ENCODE measurements at regions not wholly inside any gene's neighbourhood (a gene's known extent, or its start where the extent isn't known, plus 50 kb on each side); places are given as distances from the start of the nearest gene placed in this dataset.

DNA sequence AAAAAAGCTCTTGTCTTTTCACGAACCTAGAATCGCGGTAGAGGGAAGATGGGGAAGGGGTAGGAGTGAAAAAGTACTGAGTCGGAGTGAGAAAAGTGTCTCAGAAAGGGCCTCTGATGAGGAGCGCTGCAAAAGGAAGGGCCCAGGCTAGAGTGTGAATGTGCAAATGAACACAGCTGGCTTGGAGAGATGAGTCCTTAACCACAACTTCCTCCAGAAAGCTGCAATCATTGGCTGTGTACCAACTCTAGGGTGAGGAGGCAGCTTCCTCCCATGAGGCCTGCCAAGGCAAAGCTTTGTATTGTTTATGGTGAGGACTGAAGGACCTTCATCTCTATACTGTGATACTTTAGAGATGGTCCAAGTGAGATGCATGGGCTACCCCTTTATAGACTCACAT is 566.9 kb upstream of the ANO5 start:
- Mint-ChIP-seq H3K36me3 (ENCODE audit: low read depth) (no peaks in the 10 kb centered on the region), H3K9me3 (peaks cover 5% of the 10 kb centered on the region), H3K27me3 (no peaks in the 10 kb centered on the region), H3K4me3 (no peak overlapping the region), H3K4me1 (ENCODE audit: low read depth) (no peaks in the 10 kb centered on the region), H3K27ac (no peak overlapping the region)
- no peak for DNase-seq

DNA sequence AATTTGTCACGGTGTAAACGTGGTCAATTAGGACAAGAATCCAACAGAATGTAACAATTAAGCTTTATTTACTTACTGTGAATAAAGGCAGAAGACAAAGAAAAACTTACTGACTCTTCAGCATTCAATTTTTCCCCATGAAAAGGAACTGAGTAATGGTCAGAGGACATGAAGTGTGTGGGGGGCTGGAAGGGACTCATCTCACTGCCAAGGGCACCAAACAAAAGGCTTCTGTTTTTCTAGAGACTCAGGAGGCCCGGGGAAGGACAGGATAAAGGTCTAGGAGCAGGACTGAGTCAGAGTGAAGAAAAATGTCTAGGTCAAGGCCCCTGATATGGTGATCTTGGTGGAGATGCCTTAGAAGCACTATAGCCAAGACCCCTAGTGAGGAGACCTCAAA is 564.2 kb upstream of the ANO5 start:
- no peaks in the 10 kb centered on the region for H3K4me1 Mint-ChIP-seq (ENCODE audit: low read depth)

DNA sequence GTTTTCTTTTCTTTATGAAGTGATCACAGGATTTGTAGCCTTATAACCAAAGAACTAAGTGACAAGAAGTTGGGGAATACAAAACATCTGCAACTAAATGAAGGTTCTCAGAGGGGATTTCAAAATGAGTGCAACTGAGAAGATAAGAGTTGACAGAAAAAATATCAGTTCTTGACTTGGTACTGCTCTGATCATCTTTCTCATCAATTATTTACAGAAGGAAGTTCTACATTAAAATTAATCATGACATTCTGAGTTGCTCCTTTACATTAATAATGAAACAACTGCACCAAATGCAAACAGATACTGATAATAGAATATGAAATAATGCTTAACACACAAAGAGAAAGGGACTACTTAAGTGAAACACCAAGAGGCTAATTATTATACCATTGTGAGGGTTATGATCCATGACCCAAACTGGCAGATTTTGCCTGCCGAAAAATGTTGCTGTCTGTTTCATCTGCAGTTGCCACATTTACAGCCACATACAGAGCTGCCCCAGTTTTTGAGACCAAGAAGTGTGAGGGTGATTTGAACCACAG is 561.9 kb upstream of the ANO5 start:
- no peak for DNase-seq
- no peak overlapping the region for H3K27ac Mint-ChIP-seq
- no peaks in the 10 kb centered on the region for H3K27me3 Mint-ChIP-seq
- H3K4me3 Mint-ChIP-seq, result no peak overlapping the region
- no peaks in the 10 kb centered on the region for H3K4me1 Mint-ChIP-seq (ENCODE audit: low read depth)
- no peaks in the 10 kb centered on the region for H3K36me3 Mint-ChIP-seq (ENCODE audit: low read depth)
- no peaks in the 10 kb centered on the region for H3K9me3 Mint-ChIP-seq

More for the DNA sequence above, 564.2 kb upstream of the ANO5 start:
- Mint-ChIP-seq H3K4me3 (no peak overlapping the region), H3K27ac (no peak overlapping the region), H3K27me3 (no peaks in the 10 kb centered on the region), H3K9me3 (peaks cover 3% of the 10 kb centered on the region), H3K36me3 (ENCODE audit: low read depth) (no peaks in the 10 kb centered on the region)
- no peak for DNase-seq

DNA sequence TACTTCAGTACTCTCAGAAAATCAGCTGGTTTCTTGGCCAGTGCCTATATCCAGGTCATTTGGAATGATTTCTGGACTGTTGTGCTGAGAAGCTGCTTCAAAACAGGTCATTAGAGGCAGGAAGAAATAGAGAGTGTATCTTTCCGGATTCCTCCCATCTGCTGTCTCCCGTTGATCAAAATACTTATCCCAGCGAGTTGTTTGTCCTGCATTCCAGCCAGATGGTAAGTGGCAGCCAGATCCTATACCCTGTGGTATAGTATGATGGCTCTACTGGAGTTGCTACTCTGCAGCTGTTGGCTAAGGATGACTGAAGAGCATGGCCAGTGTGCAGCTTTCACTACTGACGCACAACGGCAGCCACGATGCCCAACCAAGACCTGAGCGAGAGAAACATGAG is 560.9 kb upstream of the ANO5 start:
- no peak overlapping the region for H3K27ac Mint-ChIP-seq

DNA sequence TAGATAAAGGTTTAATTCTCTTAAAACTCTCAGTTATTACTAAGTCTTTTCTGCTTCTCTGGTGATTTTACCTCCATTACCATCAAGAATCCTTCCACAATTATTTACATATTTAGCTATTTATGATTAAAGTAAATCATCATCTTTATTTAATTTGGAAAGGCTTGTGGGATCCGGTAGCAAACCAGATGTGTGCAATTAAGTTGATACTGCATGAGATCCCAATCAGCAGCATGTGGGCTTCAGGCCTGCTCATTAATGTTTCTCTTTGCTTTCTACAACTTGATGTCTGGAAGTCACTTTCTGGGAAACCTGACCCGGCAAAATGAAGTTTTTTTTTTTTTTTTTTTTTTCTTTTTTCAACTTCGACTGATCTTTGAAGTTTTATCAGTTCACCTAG is 558.4 kb upstream of the ANO5 start:
- no peak overlapping the region for H3K27ac Mint-ChIP-seq
- no peaks in the 10 kb centered on the region for H3K9me3 Mint-ChIP-seq
- no peaks in the 10 kb centered on the region for H3K4me1 Mint-ChIP-seq (ENCODE audit: low read depth)
- no peaks in the 10 kb centered on the region for H3K36me3 Mint-ChIP-seq (ENCODE audit: low read depth)
- no peak overlapping the region for H3K4me3 Mint-ChIP-seq
- DNase-seq, result no peak
- no peaks in the 10 kb centered on the region for H3K27me3 Mint-ChIP-seq

More for the DNA sequence above, 560.9 kb upstream of the ANO5 start:
- Mint-ChIP-seq H3K4me1 (ENCODE audit: low read depth) (no peaks in the 10 kb centered on the region), H3K9me3 (no peaks in the 10 kb centered on the region), H3K4me3 (no peak overlapping the region), H3K36me3 (ENCODE audit: low read depth) (no peaks in the 10 kb centered on the region), H3K27me3 (no peaks in the 10 kb centered on the region)
- no peak for DNase-seq

DNA sequence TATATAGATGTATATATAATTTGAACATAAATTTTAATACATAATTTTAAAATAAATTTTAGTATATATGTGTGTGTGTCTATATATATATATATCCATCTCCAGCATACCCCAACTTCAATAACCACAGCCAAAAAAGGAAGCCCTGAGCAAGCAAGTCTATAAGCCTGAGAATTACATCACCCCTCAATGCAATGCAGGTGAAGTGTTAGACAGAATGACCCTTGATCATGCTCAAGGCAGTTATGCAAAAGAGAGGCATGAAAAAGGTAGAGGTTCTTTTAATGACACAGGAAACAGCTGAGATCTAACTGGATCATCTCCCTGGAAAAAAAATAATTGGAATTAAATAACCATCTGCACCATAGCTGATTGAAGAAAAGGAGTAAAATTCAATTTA is 557.9 kb upstream of the ANO5 start:
- no peaks in the 10 kb centered on the region for H3K27me3 Mint-ChIP-seq
- no peaks in the 10 kb centered on the region for H3K4me1 Mint-ChIP-seq (ENCODE audit: low read depth)
- no peak for DNase-seq
- H3K4me3 Mint-ChIP-seq, result no peak overlapping the region
- H3K36me3 Mint-ChIP-seq (ENCODE audit: low read depth), result no peaks in the 10 kb centered on the region
- no peaks in the 10 kb centered on the region for H3K9me3 Mint-ChIP-seq
- no peak overlapping the region for H3K27ac Mint-ChIP-seq

DNA sequence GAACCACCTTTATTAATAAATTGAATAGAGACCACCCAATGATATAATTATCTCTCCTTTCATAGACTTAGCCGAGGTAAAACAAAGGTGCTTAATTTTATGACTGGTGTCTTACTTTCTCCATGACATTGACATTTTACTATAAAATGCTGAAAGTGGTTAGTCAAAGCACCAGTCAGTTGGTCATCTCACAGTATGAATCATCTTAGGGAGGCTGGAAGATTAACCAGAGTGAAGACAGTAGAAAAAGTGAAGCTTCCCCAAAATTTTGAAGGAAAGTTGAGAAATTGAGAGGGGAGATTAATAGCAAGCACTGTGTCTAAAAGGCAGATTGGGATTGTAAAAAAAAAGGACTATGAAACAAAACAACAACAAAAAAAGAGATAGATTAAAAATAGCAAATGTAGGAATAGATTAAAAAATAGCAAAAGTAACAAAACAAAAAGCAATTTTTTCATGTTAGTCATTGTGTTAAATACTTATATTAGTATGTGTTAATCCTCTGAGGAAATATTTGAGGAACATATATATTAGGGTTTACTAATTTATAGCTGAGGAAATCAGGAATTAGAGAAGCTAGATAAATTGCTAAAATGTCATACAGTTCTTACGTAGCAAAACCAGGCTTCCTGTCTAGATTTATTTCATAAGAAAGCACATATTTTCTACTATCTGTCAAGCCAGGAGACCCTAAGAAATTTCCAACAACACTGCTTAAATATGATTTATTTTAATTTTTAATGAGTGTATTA is 557.3 kb upstream of the ANO5 start:
- H3K27me3 Mint-ChIP-seq, result no peaks in the 10 kb centered on the region
- H3K36me3 Mint-ChIP-seq (ENCODE audit: low read depth), result no peaks in the 10 kb centered on the region
- no peak overlapping the region for H3K4me3 Mint-ChIP-seq
- no peaks in the 10 kb centered on the region for H3K4me1 Mint-ChIP-seq (ENCODE audit: low read depth)
- H3K9me3 Mint-ChIP-seq, result no peaks in the 10 kb centered on the region
- no peak overlapping the region for H3K27ac Mint-ChIP-seq
- DNase-seq, result no peak

DNA sequence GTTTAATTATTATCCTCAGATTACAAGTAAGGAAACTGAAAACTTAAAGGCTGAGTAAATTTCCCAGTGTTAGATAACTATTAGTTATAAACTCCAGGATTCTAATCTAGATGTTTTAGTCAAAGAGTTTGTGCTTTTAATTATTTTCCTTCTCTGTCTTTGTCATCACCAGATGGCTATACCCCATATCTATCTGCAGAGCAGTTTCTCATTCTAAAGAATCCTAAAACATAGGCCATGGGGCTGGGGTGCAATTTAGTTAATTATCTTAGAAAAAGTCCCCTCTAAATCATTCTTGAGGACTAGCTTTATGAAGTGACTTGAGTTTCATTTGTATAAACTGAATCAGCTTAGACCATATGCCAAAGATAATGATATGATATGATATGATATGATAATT is 556.3 kb upstream of the ANO5 start:
- no peak overlapping the region for H3K4me3 Mint-ChIP-seq
- no peaks in the 10 kb centered on the region for H3K27me3 Mint-ChIP-seq
- no peaks in the 10 kb centered on the region for H3K4me1 Mint-ChIP-seq (ENCODE audit: low read depth)
- no peak for DNase-seq
- no peak overlapping the region for H3K27ac Mint-ChIP-seq
- no peaks in the 10 kb centered on the region for H3K36me3 Mint-ChIP-seq (ENCODE audit: low read depth)
- no peaks in the 10 kb centered on the region for H3K9me3 Mint-ChIP-seq

DNA sequence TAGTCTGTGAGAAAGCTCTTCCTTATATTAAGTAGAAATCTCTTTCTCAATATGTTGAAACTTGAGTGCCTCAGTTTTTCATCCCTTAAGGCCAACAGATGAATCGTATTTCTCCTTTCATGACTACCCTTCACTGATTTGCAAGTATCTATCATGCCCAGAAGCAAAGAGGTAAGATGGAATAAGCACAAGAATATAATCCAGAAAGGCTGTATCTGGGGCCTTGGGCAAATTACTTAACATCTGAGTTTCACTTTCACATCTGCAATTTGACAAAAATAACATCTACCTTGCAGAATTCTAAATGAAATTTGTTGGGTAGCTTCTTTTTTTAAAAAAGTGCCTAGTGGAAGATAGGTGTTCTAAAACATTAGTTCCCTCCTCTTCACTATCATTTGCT is 552.4 kb upstream of the ANO5 start:
- Mint-ChIP-seq H3K27me3 (no peaks in the 10 kb centered on the region), H3K27ac (no peak overlapping the region), H3K9me3 (peaks cover 6% of the 10 kb centered on the region), H3K4me3 (no peak overlapping the region), H3K4me1 (ENCODE audit: low read depth) (no peaks in the 10 kb centered on the region), H3K36me3 (ENCODE audit: low read depth) (no peaks in the 10 kb centered on the region)
- no peak for DNase-seq

DNA sequence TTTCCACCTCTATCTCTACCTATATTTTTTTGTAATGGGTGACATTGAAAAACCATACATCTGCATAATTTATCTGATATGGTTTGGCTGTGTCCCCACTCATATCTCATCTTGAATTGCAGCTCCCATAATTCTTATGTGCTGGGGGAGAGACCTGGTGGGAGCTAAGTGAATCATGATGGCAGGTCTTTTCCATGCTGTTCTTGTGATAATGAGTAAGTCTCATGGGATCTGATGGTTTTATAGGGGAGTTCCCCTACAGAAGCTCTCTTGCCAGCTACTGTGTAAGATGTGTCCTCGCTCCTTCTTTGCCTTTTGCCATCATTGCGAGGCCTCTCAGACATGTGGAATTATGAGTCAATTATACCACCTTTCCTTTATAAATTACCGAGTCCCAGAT is 551.0 kb upstream of the ANO5 start:
- Mint-ChIP-seq H3K9me3 (peaks cover 6% of the 10 kb centered on the region), H3K36me3 (ENCODE audit: low read depth) (no peaks in the 10 kb centered on the region), H3K27me3 (no peaks in the 10 kb centered on the region), H3K4me3 (no peak overlapping the region), H3K27ac (no peak overlapping the region), H3K4me1 (ENCODE audit: low read depth) (no peaks in the 10 kb centered on the region)
- no peak for DNase-seq

DNA sequence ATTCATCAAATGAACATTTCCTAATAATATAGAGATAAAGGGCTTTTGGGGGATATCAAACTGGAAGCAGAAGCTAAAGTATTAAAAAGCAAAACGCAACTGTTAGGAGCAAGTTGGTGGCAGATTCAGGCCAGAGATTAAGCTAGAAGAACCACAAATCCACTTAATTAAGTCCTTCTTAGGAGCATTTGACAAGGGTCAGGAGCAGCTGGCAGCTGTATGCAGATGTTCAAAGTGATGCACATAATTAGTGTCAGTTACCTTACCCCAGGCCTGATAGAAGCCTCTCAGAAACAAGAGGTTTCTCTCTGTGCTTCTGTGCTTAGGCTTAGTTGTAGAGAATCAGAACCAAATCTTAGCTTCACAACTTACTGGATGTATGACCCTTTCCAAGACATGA is 546.5 kb upstream of the ANO5 start:
- no peak for DNase-seq
- no peaks in the 10 kb centered on the region for H3K4me1 Mint-ChIP-seq (ENCODE audit: low read depth)
- no peaks in the 10 kb centered on the region for H3K27me3 Mint-ChIP-seq
- H3K9me3 Mint-ChIP-seq, result peaks cover 11% of the 10 kb centered on the region
- no peak overlapping the region for H3K27ac Mint-ChIP-seq
- no peaks in the 10 kb centered on the region for H3K36me3 Mint-ChIP-seq (ENCODE audit: low read depth)
- no peak overlapping the region for H3K4me3 Mint-ChIP-seq

DNA sequence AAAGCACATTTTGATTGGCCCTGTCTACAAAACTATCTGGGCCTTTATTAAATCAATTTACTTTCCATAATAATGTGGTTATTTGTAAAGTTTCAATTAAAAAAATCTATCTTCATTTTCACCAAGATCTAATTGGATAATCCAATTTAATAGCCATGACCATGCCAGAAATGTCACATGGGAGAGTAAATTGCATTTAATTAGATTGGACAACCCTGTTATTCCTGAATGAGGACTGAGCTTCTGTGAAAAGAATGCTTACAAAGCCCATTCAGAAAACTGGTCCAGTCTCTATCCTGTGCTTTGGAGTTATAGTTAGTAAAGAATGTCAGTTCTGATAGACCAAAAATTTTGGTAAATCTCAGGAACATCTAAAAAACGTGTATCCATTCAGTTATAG is 541.9 kb upstream of the ANO5 start:
- Mint-ChIP-seq H3K9me3 (peaks cover 6% of the 10 kb centered on the region), H3K27me3 (no peaks in the 10 kb centered on the region), H3K4me3 (no peak overlapping the region), H3K4me1 (ENCODE audit: low read depth) (no peaks in the 10 kb centered on the region), H3K27ac (no peak overlapping the region), H3K36me3 (ENCODE audit: low read depth) (no peaks in the 10 kb centered on the region)
- DNase-seq, result no peak

DNA sequence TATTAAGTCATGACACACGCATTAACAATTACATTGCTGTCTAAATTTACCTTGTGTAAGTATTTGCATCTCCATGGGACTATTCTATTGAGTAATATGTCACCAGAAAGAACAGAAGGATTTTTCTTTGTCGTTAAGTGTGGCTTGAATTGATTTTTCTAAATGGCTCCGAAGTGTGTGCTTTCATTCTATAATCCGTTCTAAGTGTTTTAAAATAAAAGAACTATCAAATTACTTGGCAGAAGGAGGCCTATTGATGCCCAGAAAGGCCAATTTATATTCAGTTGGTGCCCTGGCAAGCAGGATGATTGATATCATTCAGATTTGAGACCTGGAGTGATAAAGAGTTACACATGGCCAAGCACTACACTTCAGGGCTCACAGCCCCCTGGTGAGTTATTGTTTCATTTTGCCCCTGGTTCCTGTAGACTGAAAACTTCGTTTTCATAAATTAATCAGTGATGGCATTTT is 538.9 kb upstream of the ANO5 start:
- H3K27ac Mint-ChIP-seq, result no peak overlapping the region
- H3K27me3 Mint-ChIP-seq, result no peaks in the 10 kb centered on the region
- no peak overlapping the region for H3K4me3 Mint-ChIP-seq
- H3K36me3 Mint-ChIP-seq (ENCODE audit: low read depth), result no peaks in the 10 kb centered on the region
- peaks cover 9% of the 10 kb centered on the region for H3K9me3 Mint-ChIP-seq
- DNase-seq, result no peak
- H3K4me1 Mint-ChIP-seq (ENCODE audit: low read depth), result no peaks in the 10 kb centered on the region

DNA sequence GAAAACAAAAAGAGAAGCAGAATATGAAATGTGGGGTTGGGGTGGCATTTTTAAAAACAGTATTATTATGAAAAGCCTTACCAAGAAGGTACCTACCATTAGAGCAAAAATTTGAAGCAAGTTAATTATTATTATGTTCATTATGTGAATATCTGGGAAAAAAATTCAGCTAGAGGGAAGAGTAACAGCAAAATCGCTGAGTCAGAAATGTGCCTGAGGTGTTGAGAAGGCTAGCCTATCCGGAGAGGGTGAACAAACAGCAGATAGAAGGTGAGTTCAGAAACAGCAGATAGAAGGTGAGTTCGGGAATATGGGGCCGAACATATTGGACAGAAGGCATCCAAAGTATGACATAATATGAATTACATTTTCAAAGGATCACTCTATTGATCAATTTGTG is 536.8 kb upstream of the ANO5 start:
- no peaks in the 10 kb centered on the region for H3K36me3 Mint-ChIP-seq (ENCODE audit: low read depth)
- no peaks in the 10 kb centered on the region for H3K4me1 Mint-ChIP-seq (ENCODE audit: low read depth)
- no peaks in the 10 kb centered on the region for H3K27me3 Mint-ChIP-seq
- no peak overlapping the region for H3K27ac Mint-ChIP-seq
- H3K4me3 Mint-ChIP-seq, result no peak overlapping the region
- no peak for DNase-seq
- H3K9me3 Mint-ChIP-seq, result peaks cover 14% of the 10 kb centered on the region

DNA sequence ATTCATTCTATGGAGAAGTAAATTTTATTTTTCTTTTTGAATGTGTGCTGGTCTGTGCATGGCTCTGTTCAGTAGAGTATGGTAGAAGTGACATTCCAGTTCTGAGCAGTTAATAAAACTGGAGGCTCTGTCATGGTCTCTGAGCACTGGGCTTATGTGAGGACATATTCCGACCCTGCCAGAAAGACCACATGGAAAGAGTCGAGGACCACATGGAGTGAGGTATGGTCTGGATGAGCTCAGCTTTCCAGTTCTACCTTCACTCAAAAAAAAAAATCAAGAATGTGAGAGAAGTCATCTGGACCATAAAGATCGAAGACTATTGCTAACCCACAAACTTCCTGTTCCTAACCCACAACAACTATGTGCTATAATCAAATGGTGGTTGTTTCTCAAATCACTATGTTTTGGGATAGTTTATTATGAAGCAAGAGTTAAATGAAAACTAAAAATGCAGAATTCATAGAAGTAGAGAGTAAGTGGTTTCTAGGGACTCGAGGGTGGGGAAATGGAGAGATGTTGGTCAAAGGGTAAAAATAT is 534.2 kb upstream of the ANO5 start:
- Mint-ChIP-seq H3K36me3 (ENCODE audit: low read depth) (no peaks in the 10 kb centered on the region), H3K27me3 (no peaks in the 10 kb centered on the region), H3K9me3 (peaks cover 14% of the 10 kb centered on the region), H3K4me3 (no peak overlapping the region), H3K4me1 (ENCODE audit: low read depth) (no peaks in the 10 kb centered on the region), H3K27ac (no peak overlapping the region)
- DNase-seq, result no peak
